Gastrocnemius medialis (tissue), 4 donors: ENCODE measurements at regions not wholly inside any gene's neighbourhood (a gene's known extent, or its start where the extent isn't known, plus 50 kb on each side); places are given as distances from the start of the nearest gene placed in this dataset.

Experiments used
- CTCF ChIP-seq, 5 experiments: fragments of 450-650 bp in 3 of 5; fragments of 200-600 bp in 2 of 5; sonication (generic) in 2 of 5; IDR thresholded peaks in 4 of 5; conservative IDR thresholded peaks in 1 of 5; 1 replicate in 4 of 5; 2 replicates in 1 of 5; pipeline ENCODE4 v1.5.1; 2016 to 2019; ENCODE audit warnings: antibody characterized with exemption in 5 of 5, mild to moderate bottlenecking in 3 of 5, moderate library complexity in 3 of 5
- POLR2A ChIP-seq, 2 donors: fragments of 450-650 bp; IDR thresholded peaks; one replicate each; pipeline ENCODE4 v1.6.1; 2017; ENCODE audit warnings: antibody characterized with exemption in 2 of 2, mild to moderate bottlenecking in 2 of 2, moderate library complexity in 2 of 2

- TF ChIP-seq CTCF (IDR thresholded peaks at IDR 0.05 in 4 of 5, conservative IDR thresholded peaks at IDR 0.05 in 1 of 5), result no peak
- no peak for TF ChIP-seq POLR2A (IDR thresholded peaks at IDR 0.05)
Observed at GRCh38 chr21:30986965-30987364, 51.3 kb downstream of the KRTAP19-8 start.
